Upper lobe of left lung (tissue), 4 donors: ENCODE measurements at regions not wholly inside any gene's neighbourhood (a gene's known extent, or its start where the extent isn't known, plus 50 kb on each side); places are given as distances from the start of the nearest gene placed in this dataset.

Experiments
- POLR2A ChIP-seq, 4 donors: fragments of 450-650 bp; IDR thresholded peaks; one replicate each; pipeline ENCODE4 v1.5.1; 2016 to 2017; ENCODE audit warnings: antibody characterized with exemption in 4 of 4, mild to moderate bottlenecking in 2 of 4
- POLR2AphosphoS5 ChIP-seq, 2 donors: sonication (generic); formaldehyde crosslinking; IDR thresholded peaks; one replicate each; pipeline ENCODE4 v1.5.1; 2017; ENCODE audit warnings: antibody characterized with exemption in 2 of 2
- TF ChIP-seq, protein P1 (sequence below), 6 experiments: fragments of 450-650 bp in 4 of 6; fragments of 200-600 bp in 2 of 6; sonication (generic) in 2 of 6; IDR thresholded peaks; one replicate each; pipeline ENCODE4 v1.5.1; 2016 to 2019; ENCODE audit warnings: antibody characterized with exemption in 6 of 6

DNA sequence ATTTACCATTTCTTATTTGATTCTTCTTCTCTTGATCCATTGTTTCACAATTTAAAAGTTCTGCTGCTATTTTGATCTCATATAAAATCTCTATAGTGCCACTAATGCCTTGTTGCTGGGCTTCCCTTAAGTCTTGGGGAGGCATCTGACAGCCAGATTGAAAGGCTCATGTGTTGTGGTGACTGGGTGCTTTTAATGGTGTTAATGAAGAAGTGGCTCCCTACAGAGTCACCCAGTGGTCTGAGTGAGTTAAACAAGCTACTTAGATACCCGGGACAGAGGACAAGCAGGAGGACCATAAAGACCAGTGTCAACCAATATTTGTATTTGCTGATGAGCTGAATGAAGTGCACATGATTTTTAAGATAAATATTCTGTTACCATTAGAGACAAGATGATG, 176.4 kb upstream of the HABP2 start:
- TF ChIP-seq, protein P1, sequence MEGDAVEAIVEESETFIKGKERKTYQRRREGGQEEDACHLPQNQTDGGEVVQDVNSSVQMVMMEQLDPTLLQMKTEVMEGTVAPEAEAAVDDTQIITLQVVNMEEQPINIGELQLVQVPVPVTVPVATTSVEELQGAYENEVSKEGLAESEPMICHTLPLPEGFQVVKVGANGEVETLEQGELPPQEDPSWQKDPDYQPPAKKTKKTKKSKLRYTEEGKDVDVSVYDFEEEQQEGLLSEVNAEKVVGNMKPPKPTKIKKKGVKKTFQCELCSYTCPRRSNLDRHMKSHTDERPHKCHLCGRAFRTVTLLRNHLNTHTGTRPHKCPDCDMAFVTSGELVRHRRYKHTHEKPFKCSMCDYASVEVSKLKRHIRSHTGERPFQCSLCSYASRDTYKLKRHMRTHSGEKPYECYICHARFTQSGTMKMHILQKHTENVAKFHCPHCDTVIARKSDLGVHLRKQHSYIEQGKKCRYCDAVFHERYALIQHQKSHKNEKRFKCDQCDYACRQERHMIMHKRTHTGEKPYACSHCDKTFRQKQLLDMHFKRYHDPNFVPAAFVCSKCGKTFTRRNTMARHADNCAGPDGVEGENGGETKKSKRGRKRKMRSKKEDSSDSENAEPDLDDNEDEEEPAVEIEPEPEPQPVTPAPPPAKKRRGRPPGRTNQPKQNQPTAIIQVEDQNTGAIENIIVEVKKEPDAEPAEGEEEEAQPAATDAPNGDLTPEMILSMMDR (IDR thresholded peaks at IDR 0.05), result no peak
- TF ChIP-seq POLR2AphosphoS5 (IDR thresholded peaks at IDR 0.05), result no peak
- no peak for TF ChIP-seq POLR2A (IDR thresholded peaks at IDR 0.05)
